Mesothelial cell of epicardium (in vitro differentiated cells): ENCODE measurements at regions not wholly inside any gene's neighbourhood (a gene's known extent, or its start where the extent isn't known, plus 50 kb on each side); places are given as distances from the start of the nearest gene placed in this dataset.

Experiments used
- DNase-seq, 2 experiments: peaks; one replicate each; pipeline ENCODE4 v3.0.0; 2021; ENCODE audit warnings: low spot score in 2 of 2; ENCODE audit not compliant: unreplicated experiment in 2 of 2
- H3K27ac Mint-ChIP-seq: 2 replicates; pipeline ENCODE4 v1.8.0; 2021; ENCODE audit warnings: mixed read lengths
- H3K27me3 Mint-ChIP-seq: 2 replicates; pipeline ENCODE4 v1.8.0; 2021; ENCODE audit warnings: low read depth, mixed read lengths
- H3K36me3 Mint-ChIP-seq: 2 replicates; pipeline ENCODE4 v1.8.0; 2021; ENCODE audit warnings: mixed read lengths
- H3K4me1 Mint-ChIP-seq: 2 replicates; pipeline ENCODE4 v1.8.0; 2021; ENCODE audit warnings: mixed read lengths
- H3K4me3 Mint-ChIP-seq: 2 replicates; pipeline ENCODE4 v1.8.0; 2021; ENCODE audit warnings: mild to moderate bottlenecking, moderate library complexity, mixed read lengths
- H3K9me3 Mint-ChIP-seq: 2 replicates; pipeline ENCODE4 v1.8.0; 2021; ENCODE audit warnings: mixed read lengths
- CTCF ChIP-seq: fragments of 200-600 bp; sonication (generic); IDR thresholded peaks from one replicate; pipeline ENCODE4 v1.5.0; 2021; ENCODE audit warnings: antibody characterized with exemption; ENCODE audit not compliant: unreplicated experiment

- DNase-seq, result no peak
Observed at GRCh38 chr1:100622966-100623762, 85.2 kb downstream of the GPR88 start.

GRCh38 chr1:100624886-100625610 is 87.1 kb downstream of the GPR88 start:
- no peaks in the 10 kb centered on the region for H3K27me3 Mint-ChIP-seq
- no peaks in the 10 kb centered on the region for H3K9me3 Mint-ChIP-seq
- peaks cover 4% of the 10 kb centered on the region for H3K4me1 Mint-ChIP-seq
- no peak overlapping the region for H3K27ac Mint-ChIP-seq
- no peaks in the 10 kb centered on the region for H3K36me3 Mint-ChIP-seq
- TF ChIP-seq CTCF, result no peak
- H3K4me3 Mint-ChIP-seq, result no peak overlapping the region
- DNase-seq, result no peak

More at GRCh38 chr1:100622966-100623762, 85.2 kb downstream of the GPR88 start:
- Mint-ChIP-seq H3K36me3 (no peaks in the 10 kb centered on the region), H3K27me3 (peaks cover 3% of the 10 kb centered on the region), H3K9me3 (no peaks in the 10 kb centered on the region), H3K27ac (no peak overlapping the region), H3K4me1 (peaks cover 4% of the 10 kb centered on the region), H3K4me3 (no peak overlapping the region)
- TF ChIP-seq CTCF, result no peak

GRCh38 chr1:100626397-100626796 is 88.5 kb downstream of the GPR88 start:
- H3K4me3 Mint-ChIP-seq, result no peak overlapping the region
- no peak for DNase-seq
- TF ChIP-seq CTCF, result no peak
- H3K27ac Mint-ChIP-seq, result no peak overlapping the region
- peaks cover 7% of the 10 kb centered on the region for H3K9me3 Mint-ChIP-seq
- H3K36me3 Mint-ChIP-seq, result no peaks in the 10 kb centered on the region
- no peaks in the 10 kb centered on the region for H3K27me3 Mint-ChIP-seq
- peaks cover 4% of the 10 kb centered on the region for H3K4me1 Mint-ChIP-seq

- DNase-seq, result no peak
- H3K4me3 Mint-ChIP-seq, result no peak overlapping the region
- peaks cover 7% of the 10 kb centered on the region for H3K9me3 Mint-ChIP-seq
- no peaks in the 10 kb centered on the region for H3K27me3 Mint-ChIP-seq
- H3K27ac Mint-ChIP-seq, result no peak overlapping the region
- no peak for TF ChIP-seq CTCF
- no peaks in the 10 kb centered on the region for H3K4me1 Mint-ChIP-seq
- no peaks in the 10 kb centered on the region for H3K36me3 Mint-ChIP-seq
Observed at GRCh38 chr1:100627054-100627716, 89.2 kb downstream of the GPR88 start.

GRCh38 chr1:100627936-100628335 is 90.0 kb downstream of the GPR88 start:
- H3K4me3 Mint-ChIP-seq, result no peak overlapping the region
- no peaks in the 10 kb centered on the region for H3K36me3 Mint-ChIP-seq
- H3K9me3 Mint-ChIP-seq, result peaks cover 7% of the 10 kb centered on the region
- H3K27me3 Mint-ChIP-seq, result no peaks in the 10 kb centered on the region
- H3K27ac Mint-ChIP-seq, result no peak overlapping the region
- no peak for TF ChIP-seq CTCF
- H3K4me1 Mint-ChIP-seq, result no peaks in the 10 kb centered on the region
- no peak for DNase-seq
